Activated T-cell treated with anti-CD3 and anti-CD28 coated beads for 48 hours (primary cell): ENCODE measurements at regions not wholly inside any gene's neighbourhood (a gene's known extent, or its start where the extent isn't known, plus 50 kb on each side); places are given as distances from the start of the nearest gene placed in this dataset.
A peak's percentile ranks its signal among the peaks of the same experiment; 100 is the strongest.
"Not testable (repeated sequence)": the region's sequence is repeated elsewhere in the genome, so short reads cannot be mapped to it uniquely, and the experiment has no call there.

Experiments used
- DNase-seq: peaks from one replicate; pipeline ENCODE4 v3.0.0-alpha.2; 2020; ENCODE audit warnings: low read depth

GRCh38 chr4:86481440-86481839 lies 112.7 kb upstream of the PTPN13 start:
- no peak for DNase-seq

DNA sequence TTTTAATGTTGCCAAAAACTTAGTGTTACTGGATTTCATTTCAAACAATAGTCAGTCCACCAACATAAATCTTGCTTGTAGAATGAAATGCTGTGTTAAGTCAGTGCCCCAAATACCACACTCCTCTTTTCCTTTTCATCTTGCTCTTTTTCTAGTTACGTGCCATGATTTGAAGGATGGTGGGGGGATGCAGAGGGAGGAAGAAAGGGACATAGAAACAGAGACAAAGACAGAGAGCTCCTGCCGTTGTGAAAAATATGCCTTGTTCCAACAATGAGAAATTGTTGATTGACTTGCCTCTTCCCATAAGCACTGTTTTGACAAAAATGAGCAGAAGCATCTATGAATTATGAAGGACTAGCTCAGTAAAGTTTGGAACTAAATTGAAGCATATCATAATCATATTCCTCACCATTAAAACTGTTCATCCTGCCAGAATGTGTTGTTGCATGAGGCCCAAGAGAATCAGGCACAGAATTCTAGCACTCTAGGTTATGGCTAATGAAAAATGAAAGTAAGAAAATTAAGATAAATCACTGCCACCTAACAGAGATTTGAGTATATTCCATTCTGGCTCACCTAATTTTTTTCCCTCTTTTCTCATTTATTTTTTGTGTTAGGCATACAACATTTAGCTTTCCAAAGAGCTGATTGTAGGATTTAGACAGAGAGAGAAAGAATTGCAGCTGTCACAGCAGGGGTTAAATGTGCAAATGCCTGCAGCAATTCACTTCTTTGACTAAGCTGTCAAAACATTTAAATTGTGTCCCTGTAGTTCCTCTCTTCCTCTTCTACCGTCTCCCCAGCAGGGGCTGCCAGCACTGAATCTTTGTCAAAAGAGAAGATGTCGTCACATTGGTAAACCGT lies 111.6 kb upstream of the PTPN13 start:
- DNase-seq, result no peak

- DNase-seq, result no peak
These were observed 111.0 kb upstream of the PTPN13 start for GRCh38 chr4:86483173-86483490.

GRCh38 chr4:86483773-86484172 lies 110.3 kb upstream of the PTPN13 start:
- DNase-seq, result no peak

- DNase-seq, result no peak
These were observed 109.9 kb upstream of the PTPN13 start for GRCh38 chr4:86484241-86484640.

DNA sequence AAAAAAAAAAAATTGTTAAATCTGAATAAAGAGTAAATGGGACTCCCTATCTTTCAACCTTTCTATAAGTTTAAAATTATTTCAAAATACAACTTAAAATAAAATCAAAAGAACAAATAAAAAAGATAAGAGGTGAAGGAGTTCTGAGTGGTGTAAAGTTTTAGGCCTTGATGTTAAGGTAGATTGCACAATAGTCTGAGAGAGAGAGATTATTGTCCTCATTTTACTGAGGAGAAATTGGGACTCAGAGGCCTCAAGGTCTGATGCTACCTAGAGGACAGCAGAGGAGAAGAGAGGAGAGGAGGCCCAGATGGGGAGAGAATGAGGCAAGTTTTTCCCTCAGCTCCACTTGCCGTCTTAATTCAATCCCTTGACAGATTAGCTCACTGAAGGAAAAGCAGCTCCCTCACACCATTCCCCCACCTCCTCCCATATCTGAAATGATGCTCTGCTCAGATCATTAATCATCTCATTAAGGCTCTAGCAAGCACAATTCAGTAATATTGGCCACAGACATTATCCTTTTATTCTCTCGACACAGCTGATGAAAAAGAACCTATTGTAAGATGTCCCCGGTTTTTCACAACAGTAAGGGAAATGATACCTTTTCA lies 106.3 kb upstream of the PTPN13 start:
- no peak for DNase-seq

GRCh38 chr4:86493460-86493859 lies 100.7 kb upstream of the PTPN13 start:
- no peak for DNase-seq

- DNase-seq, result peak; percentile 4
These were observed 97.7 kb upstream of the PTPN13 start for GRCh38 chr4:86496094-86497080.

GRCh38 chr4:86497131-86497530 lies 97.0 kb upstream of the PTPN13 start:
- no peak for DNase-seq

DNA sequence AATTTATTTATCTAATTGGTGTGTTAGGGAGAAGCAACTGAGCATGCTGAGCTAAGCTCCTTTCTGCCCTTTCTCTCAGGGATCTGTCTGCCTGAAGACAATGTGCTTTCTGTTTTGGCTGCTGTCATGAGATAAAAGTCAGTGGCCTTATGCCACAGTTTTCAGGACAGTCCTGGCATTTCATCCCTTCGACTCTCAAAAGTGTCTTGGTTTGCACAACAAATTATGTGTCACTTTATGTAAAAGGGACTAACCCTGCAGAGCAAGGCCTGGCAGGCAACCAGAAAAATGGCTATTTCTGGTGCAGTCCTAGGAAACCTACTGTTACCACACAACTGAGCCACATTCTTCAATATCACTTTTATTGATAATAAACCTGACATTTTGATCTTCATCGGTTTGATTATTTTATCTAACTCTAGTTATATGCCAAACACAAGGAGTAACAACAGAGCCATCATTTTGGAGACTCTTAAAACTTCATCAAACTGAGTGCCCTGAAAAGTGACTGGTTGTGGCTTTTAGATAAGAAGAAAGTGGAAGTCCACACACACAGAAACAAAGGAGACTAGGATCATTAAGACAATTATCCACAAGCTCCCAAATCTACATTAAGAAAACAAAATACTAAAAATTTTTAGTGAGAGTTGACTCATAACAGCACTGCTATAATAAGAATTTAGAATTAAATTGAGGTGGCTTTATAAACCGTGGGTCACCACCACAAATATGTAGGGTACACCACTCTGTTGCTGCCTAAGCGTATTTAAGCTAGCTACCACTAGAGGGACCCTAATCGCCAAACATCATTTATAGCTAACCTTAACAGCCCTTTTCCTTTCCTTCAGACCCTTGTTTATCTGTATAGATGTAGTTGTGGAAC lies 95.9 kb upstream of the PTPN13 start:
- no peak for DNase-seq

DNA sequence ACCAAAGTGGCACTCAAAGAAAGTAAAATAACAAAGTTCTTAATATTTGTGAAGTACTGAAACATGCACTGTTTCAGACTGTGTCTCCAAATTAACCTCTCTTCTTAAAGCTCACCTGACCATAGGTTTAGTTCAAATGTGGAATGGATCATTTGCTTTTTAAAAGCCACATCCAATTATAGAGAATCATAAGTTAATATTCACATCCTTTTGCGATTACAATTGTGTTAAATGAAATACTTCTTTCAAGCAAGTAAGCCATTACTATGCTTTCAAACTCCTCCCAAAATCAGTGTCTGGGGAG lies 95.3 kb upstream of the PTPN13 start:
- no peak for DNase-seq

GRCh38 chr4:86500527-86500926 lies 93.6 kb upstream of the PTPN13 start:
- DNase-seq, result no peak

DNA sequence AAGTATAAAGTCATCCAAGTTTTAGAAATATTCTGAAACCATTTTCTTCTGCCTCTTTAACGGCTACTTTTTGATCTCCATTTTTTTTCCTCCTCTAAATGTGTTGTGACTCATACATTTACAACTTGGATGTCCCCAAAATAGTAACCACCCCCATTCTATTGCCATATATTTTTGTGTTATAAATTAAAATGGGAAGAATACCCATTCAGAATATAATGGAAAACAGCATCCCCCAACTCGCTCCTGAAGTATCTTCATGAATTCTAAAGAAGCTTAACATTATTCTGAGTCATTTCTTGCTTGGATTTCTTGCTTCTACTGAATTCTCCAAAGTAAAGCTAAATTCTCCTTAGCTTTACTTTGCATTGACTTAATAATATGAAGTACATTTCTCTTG lies 92.0 kb upstream of the PTPN13 start:
- DNase-seq, result no peak

GRCh38 chr4:86506591-86506990 lies 87.5 kb upstream of the PTPN13 start:
- DNase-seq, result no peak

- DNase-seq, result no peak
These were observed 85.7 kb upstream of the PTPN13 start for GRCh38 chr4:86508436-86508835.

GRCh38 chr4:86511590-86511989 lies 82.5 kb upstream of the PTPN13 start:
- no peak for DNase-seq

GRCh38 chr4:86512631-86513030 lies 81.5 kb upstream of the PTPN13 start:
- DNase-seq, result no peak

DNA sequence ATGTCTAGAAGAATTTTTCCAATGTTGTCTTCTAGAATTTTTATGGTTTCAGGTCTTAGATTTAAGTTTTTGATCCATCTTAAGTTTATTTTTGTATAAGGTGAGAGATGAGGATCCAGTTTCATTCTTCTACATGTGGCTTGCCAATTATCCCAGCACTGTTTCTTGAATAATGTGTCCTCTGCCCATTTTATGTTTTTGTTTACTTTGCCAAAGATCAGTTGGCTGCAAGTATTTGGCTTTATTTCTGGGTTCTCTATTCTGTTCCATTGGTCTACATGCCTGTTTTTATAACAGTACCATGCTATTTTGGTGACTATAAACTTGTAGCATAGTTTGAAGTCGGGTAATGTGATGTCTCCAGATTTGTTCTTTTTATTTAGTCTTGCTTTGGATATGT lies 78.2 kb upstream of the PTPN13 start:
- DNase-seq, result not testable (repeated sequence)

GRCh38 chr4:86521373-86521969 lies 72.6 kb upstream of the PTPN13 start:
- no peak for DNase-seq

GRCh38 chr4:86522349-86522748 lies 71.8 kb upstream of the PTPN13 start:
- DNase-seq, result no peak

DNA sequence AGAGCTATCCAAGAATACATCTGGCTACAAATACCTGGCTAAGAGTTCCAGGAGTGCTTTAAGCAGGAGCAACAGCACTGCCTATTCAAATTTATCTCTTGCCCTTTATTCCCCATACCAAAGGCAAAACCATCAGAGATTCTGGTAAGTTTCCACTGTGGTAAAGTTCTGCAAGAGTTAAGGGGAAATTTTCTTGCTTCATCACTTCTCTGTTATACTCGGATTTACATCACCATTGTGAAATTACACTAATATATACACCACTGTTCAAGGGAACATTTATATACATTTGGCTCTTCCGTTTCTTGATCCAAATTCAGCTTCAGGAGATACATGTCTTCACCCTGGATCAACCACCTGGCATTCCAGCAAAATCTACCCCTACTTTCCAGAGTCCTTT lies 70.8 kb upstream of the PTPN13 start:
- no peak for DNase-seq
